VCaP (cell line): ENCODE measurements at regions not wholly inside any gene's neighbourhood (a gene's known extent, or its start where the extent isn't known, plus 50 kb on each side); places are given as distances from the start of the nearest gene placed in this dataset.

ENCODE experiments used
- H3K27ac ChIP-seq: fragments of 450-650 bp; 2 replicates; pipeline ENCODE4 v1.5.1; 2017
- CTCF ChIP-seq: fragments of 450-650 bp; conservative IDR thresholded peaks from 2 replicates; pipeline ENCODE4 v1.5.1; 2017; ENCODE audit warnings: mild to moderate bottlenecking, moderate library complexity

- no peak for TF ChIP-seq CTCF
Observed at GRCh38 chr3:103052236-103052830, 617.5 kb downstream of the ZPLD1 start.

GRCh38 chr3:103055021-103055520 lies 620.3 kb downstream of the ZPLD1 start:
- no peak overlapping the region for H3K27ac ChIP-seq

More at GRCh38 chr3:103052236-103052830, 617.5 kb downstream of the ZPLD1 start:
- no peak overlapping the region for H3K27ac ChIP-seq

GRCh38 chr3:103056542-103056941 lies 621.7 kb downstream of the ZPLD1 start:
- H3K27ac ChIP-seq = no peak overlapping the region
- TF ChIP-seq CTCF = no peak

More at GRCh38 chr3:103055021-103055520, 620.3 kb downstream of the ZPLD1 start:
- TF ChIP-seq CTCF = no peak

- H3K27ac ChIP-seq = no peak overlapping the region
- no peak for TF ChIP-seq CTCF
Observed at GRCh38 chr3:103057003-103057402, 622.2 kb downstream of the ZPLD1 start.

GRCh38 chr3:103057487-103057886 lies 622.7 kb downstream of the ZPLD1 start:
- TF ChIP-seq CTCF = no peak
- no peak overlapping the region for H3K27ac ChIP-seq

GRCh38 chr3:103059432-103059831 lies 624.6 kb downstream of the ZPLD1 start:
- H3K27ac ChIP-seq = no peak overlapping the region

GRCh38 chr3:103060242-103060641 lies 625.4 kb downstream of the ZPLD1 start:
- H3K27ac ChIP-seq = no peak overlapping the region
- TF ChIP-seq CTCF = no peak

More at GRCh38 chr3:103059432-103059831, 624.6 kb downstream of the ZPLD1 start:
- no peak for TF ChIP-seq CTCF
